RWPE1 (cell line): ENCODE measurements at regions not wholly inside any gene's neighbourhood (a gene's known extent, or its start where the extent isn't known, plus 50 kb on each side); places are given as distances from the start of the nearest gene placed in this dataset.

Experiments used
- CTCF ChIA-PET: fragments of 350-600 bp; sonication (Branson Sonifier 250); formaldehyde crosslinking; extraction: SDS; loops from one replicate; lab custom pipeline; 2021; lab: Yijun Ruan, JAX
- POLR2A ChIA-PET: fragments of 400-600 bp; formaldehyde crosslinking; extraction: SDS; loops from one replicate; lab custom pipeline; 2020; ENCODE audit warnings: antibody characterized with exemption; ENCODE audit not compliant: low non-redundant PET; lab: Yijun Ruan, JAX
- DNase-seq: peaks from one replicate; pipeline ENCODE4 v3.0.0; 2012; ENCODE audit warnings: low spot score
- H3K27ac ChIP-seq: fragments of 450-650 bp; 2 replicates; pipeline ENCODE4 v1.5.1; 2017
- CTCF ChIP-seq: fragments of 450-650 bp; conservative IDR thresholded peaks from 2 replicates; pipeline ENCODE4 v1.5.1; 2017; ENCODE audit warnings: low read depth, mild to moderate bottlenecking

- no peak overlapping the region for H3K27ac ChIP-seq
- no peak for TF ChIP-seq CTCF
- DNase-seq = no peak
- POLR2A ChIA-PET = no interaction called here
- CTCF ChIA-PET = no interaction called here
Observed at GRCh38 chr6:14622085-14622484, 504.5 kb downstream of the CD83 start.

GRCh38 chr6:14622909-14623505 lies 505.4 kb downstream of the CD83 start:
- ChIA-PET POLR2A (no interaction called here), CTCF (no interaction called here)
- no peak for TF ChIP-seq CTCF
- H3K27ac ChIP-seq = no peak overlapping the region
- no peak for DNase-seq

- CTCF ChIA-PET = no interaction called here
- POLR2A ChIA-PET = no interaction called here
- H3K27ac ChIP-seq = no peak overlapping the region
Observed at GRCh38 chr6:14625173-14625895, 507.8 kb downstream of the CD83 start.

GRCh38 chr6:14626556-14626955 lies 509.0 kb downstream of the CD83 start:
- POLR2A ChIA-PET = no interaction called here
- CTCF ChIA-PET = no interaction called here
- DNase-seq = no peak
- no peak overlapping the region for H3K27ac ChIP-seq
- no peak for TF ChIP-seq CTCF

More at GRCh38 chr6:14625173-14625895, 507.8 kb downstream of the CD83 start:
- no peak for DNase-seq
- no peak for TF ChIP-seq CTCF

- DNase-seq = no peak
- no peak for TF ChIP-seq CTCF
- ChIA-PET POLR2A (no interaction called here), CTCF (no interaction called here)
- H3K27ac ChIP-seq = no peak overlapping the region
Observed at GRCh38 chr6:14630016-14630415, 512.4 kb downstream of the CD83 start.

GRCh38 chr6:14633479-14633878 lies 515.9 kb downstream of the CD83 start:
- no peak for TF ChIP-seq CTCF
- no peak for DNase-seq
- ChIA-PET POLR2A (no interaction called here), CTCF (interaction anchor here (0.6 kb wide), 1 partner anchor 45 kb away, joined by 4 read pairs; no protein-coding TSS in a partner anchor)
- H3K27ac ChIP-seq = no peak overlapping the region
